ENCODE measurements at regions not wholly inside any gene's neighbourhood (a gene's known extent, or its start where the extent isn't known, plus 50 kb on each side); places are given as distances from the start of the nearest gene placed in this dataset.

GRCh38 chr4:156294577-156294976 lies 340.9 kb upstream of the CTSO start:
- peak; percentile 41 for TF ChIP-seq CTCF (conservative IDR thresholded peaks at IDR 0.05; ENCODE audit: low read length)
- TF ChIP-seq EZH2phosphoT487 (IDR thresholded peaks at IDR 0.05; ENCODE audit: borderline replicate concordance, low read depth, low read length) = no peak

All from OCI-LY7 (cell line).